ENCODE measurements at regions not wholly inside any gene's neighbourhood (a gene's known extent, or its start where the extent isn't known, plus 50 kb on each side); places are given as distances from the start of the nearest gene placed in this dataset.
A peak's percentile ranks its signal among the peaks of the same experiment; 100 is the strongest.

GRCh38 chr20:48339190-48339985, 488.4 kb downstream of the PREX1 start:
- TF ChIP-seq, protein P1, sequence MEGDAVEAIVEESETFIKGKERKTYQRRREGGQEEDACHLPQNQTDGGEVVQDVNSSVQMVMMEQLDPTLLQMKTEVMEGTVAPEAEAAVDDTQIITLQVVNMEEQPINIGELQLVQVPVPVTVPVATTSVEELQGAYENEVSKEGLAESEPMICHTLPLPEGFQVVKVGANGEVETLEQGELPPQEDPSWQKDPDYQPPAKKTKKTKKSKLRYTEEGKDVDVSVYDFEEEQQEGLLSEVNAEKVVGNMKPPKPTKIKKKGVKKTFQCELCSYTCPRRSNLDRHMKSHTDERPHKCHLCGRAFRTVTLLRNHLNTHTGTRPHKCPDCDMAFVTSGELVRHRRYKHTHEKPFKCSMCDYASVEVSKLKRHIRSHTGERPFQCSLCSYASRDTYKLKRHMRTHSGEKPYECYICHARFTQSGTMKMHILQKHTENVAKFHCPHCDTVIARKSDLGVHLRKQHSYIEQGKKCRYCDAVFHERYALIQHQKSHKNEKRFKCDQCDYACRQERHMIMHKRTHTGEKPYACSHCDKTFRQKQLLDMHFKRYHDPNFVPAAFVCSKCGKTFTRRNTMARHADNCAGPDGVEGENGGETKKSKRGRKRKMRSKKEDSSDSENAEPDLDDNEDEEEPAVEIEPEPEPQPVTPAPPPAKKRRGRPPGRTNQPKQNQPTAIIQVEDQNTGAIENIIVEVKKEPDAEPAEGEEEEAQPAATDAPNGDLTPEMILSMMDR (IDR thresholded peaks at IDR 0.05 in 2 of 3, conservative IDR thresholded peaks at IDR 0.05 in 1 of 3; ENCODE audit: control insufficient read depth in 2 of 3, extremely low read depth in 1 of 3, insufficient read depth in 1 of 3, low read depth in 3 of 3, low read length in 3 of 3), result no peak
- no peak for TF ChIP-seq POLR2A (IDR thresholded peaks at IDR 0.05; ENCODE audit: low read depth, low read length)
- TF ChIP-seq, protein P2, sequence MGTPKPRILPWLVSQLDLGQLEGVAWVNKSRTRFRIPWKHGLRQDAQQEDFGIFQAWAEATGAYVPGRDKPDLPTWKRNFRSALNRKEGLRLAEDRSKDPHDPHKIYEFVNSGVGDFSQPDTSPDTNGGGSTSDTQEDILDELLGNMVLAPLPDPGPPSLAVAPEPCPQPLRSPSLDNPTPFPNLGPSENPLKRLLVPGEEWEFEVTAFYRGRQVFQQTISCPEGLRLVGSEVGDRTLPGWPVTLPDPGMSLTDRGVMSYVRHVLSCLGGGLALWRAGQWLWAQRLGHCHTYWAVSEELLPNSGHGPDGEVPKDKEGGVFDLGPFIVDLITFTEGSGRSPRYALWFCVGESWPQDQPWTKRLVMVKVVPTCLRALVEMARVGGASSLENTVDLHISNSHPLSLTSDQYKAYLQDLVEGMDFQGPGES (IDR thresholded peaks at IDR 0.05), result no peak
- no peak for TF ChIP-seq TAF1 (IDR thresholded peaks at IDR 0.05; ENCODE audit: borderline replicate concordance, low read depth, low read length)
- TF ChIP-seq SUPT20H (IDR thresholded peaks at IDR 0.05; ENCODE audit: borderline replicate concordance, control insufficient read depth, low read depth, low read length), result no peak
- TF ChIP-seq ZNF24 (IDR thresholded peaks at IDR 0.05), result 0 out of 2 replicates have a peak, but pooled peaks have one; percentile 11
- no peak for TF ChIP-seq KDM1A (IDR thresholded peaks at IDR 0.05; ENCODE audit: borderline replicate concordance)
- TF ChIP-seq USF1 (IDR thresholded peaks at IDR 0.05; ENCODE audit: borderline replicate concordance, extremely low read length, insufficient read depth, low read depth, low read length), result no peak
- TF ChIP-seq NFYB (IDR thresholded peaks at IDR 0.05; ENCODE audit: insufficient read depth, low read depth, low read length), result no peak
- no peak for TF ChIP-seq EGR1 (IDR thresholded peaks at IDR 0.05; ENCODE audit: borderline replicate concordance in 1 of 2, low read depth in 2 of 2, low read length in 2 of 2)
- TF ChIP-seq POLR2AphosphoS5 (IDR thresholded peaks at IDR 0.05; ENCODE audit: low read length), result no peak
- TF ChIP-seq REST (IDR thresholded peaks at IDR 0.05; ENCODE audit: low read depth, low read length), result no peak
- TF ChIP-seq BMI1 (IDR thresholded peaks at IDR 0.05; ENCODE audit: borderline replicate concordance), result peak; percentile 67; the same call in 1 of the 2 replicates
